ENCODE measurements at regions not wholly inside any gene's neighbourhood (a gene's known extent, or its start where the extent isn't known, plus 50 kb on each side); places are given as distances from the start of the nearest gene placed in this dataset.

DNA sequence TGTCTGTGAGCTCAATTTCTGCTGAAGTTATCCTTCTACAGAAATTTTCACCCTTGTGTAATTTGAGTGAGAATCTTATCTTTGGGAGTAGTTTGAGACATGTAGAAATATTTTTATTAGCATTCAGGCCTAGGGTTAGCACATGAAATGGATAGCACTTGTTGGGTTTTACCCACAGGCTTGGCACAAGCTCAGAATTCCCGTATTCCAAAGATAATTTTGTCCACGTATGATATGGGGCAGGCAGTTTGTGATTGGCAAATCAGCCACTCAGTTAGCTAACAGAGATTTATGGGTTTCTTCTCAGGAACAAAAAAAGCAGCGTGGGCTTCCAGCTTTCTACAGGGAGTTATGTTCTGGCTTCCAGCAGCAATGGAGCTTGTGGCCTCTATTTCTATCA lies 117.9 kb upstream of the DCAF8L1 start:
- intact Hi-C loops (cut with DNase I, micrococcal nuclease), result no loop called here
- DNase-seq, result no peak
- ATAC-seq, result no peak

DNA sequence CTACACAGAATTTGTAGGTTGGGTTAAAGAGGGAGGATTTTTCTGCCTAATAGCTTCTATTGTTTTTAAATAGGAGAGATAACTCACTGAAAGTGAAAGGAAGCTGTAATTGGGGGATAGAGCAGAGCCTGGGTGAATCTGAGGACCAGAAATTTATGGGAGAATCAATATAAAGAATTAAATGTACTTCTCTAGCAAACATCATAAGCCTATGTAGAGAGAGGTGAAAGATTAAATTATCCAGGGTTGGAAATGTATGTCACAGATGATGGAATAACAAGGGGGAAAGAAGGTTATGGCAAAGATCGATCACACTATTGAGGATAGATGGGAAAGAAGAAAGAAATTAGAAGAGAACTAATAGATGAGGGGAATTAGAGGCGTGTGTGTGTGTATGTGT lies 104.4 kb upstream of the DCAF8L1 start:
- intact Hi-C loops (cut with DNase I, micrococcal nuclease), result no loop called here
- no peak for ATAC-seq
- DNase-seq, result no peak

DNA sequence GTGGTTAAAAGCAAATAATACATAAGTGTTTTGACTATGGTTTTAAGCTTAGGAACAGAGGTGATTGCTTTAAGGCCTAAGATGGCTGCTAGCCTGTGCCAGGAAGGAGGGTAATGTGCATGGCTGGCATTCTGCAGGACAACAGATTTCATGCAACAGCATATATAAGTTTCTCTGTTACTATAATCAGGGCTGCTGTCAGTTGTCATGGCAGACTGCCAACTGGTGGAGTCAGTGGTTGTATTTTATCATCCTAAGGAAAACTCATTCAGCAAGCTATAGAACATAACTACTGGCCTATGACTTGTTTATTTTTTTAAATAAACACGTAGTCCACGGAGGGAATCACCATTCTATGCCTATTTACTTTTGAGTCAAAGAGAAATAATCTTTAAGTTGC lies 77.7 kb upstream of the DCAF8L1 start:
- DNase-seq (peak; percentile 37 to 59), ATAC-seq (peak; percentile 84)
- intact Hi-C loops (cut with DNase I, micrococcal nuclease), result no loop called here

GRCh38 chrX:28042826-28043564 lies 61.7 kb upstream of the DCAF8L1 start:
- intact Hi-C loops (cut with DNase I, micrococcal nuclease), result no loop called here
- no peak for DNase-seq
- no peak for ATAC-seq

DNA sequence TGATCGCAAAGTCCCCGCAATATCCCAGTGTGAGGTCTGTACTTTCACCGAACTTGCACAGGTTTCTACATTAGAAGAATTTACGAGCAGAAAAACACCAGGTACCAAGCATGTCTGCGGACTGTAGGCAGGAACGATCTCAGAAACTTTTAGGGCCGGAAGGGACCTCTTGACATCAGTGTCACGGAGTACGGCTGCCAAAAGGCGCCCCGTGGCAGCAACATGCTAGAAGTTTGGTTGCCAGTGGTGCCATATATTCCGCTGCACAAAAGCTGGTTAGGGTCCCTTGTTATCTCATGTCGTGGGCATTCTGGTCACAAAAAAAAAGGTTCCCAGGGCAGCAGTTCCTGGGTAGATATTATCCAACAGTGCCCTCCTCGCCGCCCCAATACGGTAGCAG lies 61.0 kb upstream of the DCAF8L1 start:
- DNase-seq (no peak), ATAC-seq (no peak)
- intact Hi-C loops (cut with DNase I, micrococcal nuclease), result no loop called here

- DNase-seq, result no peak
- intact Hi-C loops (cut with DNase I, micrococcal nuclease), result no loop called here
These were observed 58.0 kb upstream of the DCAF8L1 start for GRCh38 chrX:28039258-28039657.

More at GRCh38 chrX:28039258-28039657, 58.0 kb upstream of the DCAF8L1 start:
- ATAC-seq, result no peak
